GM18951 (cell line): ENCODE measurements at regions not wholly inside any gene's neighbourhood (a gene's known extent, or its start where the extent isn't known, plus 50 kb on each side); places are given as distances from the start of the nearest gene placed in this dataset.

Source experiments
- POLR2A ChIP-seq: IDR thresholded peaks from 4 replicates; pipeline ENCODE4 v1.6.1; 2011; ENCODE audit warnings: mild to moderate bottlenecking; ENCODE audit not compliant: insufficient read length, insufficient read depth; ENCODE audit errors: extremely low read depth
- in situ Hi-C: fragments of 300-500 bp; cut with MboI; formaldehyde crosslinking; loops from one replicate; pipeline ENCODE4 v1.12.0; 2022; ENCODE audit warnings: low sequenced_read_pairs, mixed read lengths, inconsistent platforms; ENCODE audit not compliant: unreplicated experiment

DNA sequence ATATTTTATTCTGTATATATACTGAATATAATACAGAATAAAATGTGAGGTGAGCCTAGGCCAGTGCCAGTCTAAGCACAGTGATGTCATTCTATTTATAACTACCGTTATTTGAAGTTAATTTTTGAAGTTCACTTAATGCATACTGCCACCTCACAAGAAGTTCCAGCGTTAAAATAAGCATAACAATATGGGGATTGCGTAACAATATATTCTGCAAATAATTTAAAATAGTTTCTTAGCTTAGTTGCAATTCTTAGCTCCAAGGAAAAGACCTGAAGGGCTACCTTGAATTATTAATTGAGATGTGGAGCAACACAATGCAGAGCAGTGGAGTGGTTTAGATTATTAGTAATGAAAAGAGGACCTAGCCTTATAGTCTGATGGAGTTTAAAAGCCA is 390.5 kb upstream of the ROBO1 start:
- in situ Hi-C loops, result no loop called here
- no peak for TF ChIP-seq POLR2A

GRCh38 chr3:80157546-80157945 is 389.7 kb upstream of the ROBO1 start:
- in situ Hi-C loops, result no loop called here
- no peak for TF ChIP-seq POLR2A

- TF ChIP-seq POLR2A, result no peak
- in situ Hi-C loops, result no loop called here
Measured at GRCh38 chr3:80152692-80153091, 384.9 kb upstream of the ROBO1 start.

DNA sequence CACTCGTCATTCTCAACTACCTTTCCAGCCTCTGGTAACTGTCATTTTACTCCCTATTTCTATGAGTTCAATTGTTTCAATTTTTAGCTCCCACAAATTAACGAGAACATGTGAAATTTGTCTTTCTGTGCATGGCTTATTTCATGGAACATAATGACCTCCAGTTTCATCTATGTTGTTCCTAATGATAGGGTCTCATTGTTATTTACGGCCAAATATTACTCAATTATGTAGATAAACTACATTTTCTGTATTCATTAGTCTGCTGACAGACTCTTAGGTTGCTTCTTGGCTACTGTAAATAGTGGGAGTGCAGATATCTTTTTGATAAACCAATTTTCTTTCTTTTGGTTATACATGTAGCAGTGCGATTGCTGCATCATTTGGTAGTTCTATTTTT is 374.9 kb upstream of the ROBO1 start:
- no peak for TF ChIP-seq POLR2A
- in situ Hi-C loops, result no loop called here

DNA sequence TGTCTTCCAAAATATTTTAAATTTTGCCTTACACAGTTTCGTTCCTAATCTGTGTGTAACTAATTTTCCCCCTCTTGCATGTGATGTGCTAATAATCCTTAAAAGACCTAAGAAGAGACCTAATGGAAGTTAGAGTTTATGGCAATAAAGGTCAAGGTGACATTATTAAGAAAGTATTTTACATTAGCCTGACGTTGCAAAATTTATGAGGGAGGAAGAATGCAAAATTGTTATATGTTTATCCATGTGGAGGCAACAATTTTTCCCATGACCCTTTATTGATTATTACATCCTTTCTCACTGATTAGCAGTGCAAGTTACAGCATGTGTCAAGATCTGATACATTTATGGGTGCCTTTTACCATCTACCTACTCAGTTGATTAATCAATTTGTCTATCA is 373.8 kb upstream of the ROBO1 start:
- no peak for TF ChIP-seq POLR2A
- in situ Hi-C loops, result no loop called here

- no peak for TF ChIP-seq POLR2A
- in situ Hi-C loops, result no loop called here
Measured at GRCh38 chr3:80116281-80116680, 348.5 kb upstream of the ROBO1 start.

DNA sequence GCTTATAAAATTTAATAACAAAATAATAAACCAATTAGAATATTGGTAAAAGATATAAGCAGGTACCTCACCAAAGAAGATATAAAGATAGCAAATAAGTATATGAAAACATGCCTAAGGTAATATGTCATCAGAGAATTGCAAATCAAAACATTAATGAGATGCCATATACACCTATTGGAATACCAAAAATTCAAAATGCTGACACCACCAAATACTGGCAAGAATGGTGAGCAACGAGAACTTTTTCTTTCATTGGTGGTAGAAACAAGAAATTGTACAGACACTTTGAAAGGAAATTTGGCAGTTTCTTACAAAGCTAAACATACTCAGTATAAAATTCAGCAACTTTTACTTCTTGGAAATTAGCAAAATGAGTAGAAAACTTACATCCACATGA is 346.9 kb upstream of the ROBO1 start:
- in situ Hi-C loops, result no loop called here
- TF ChIP-seq POLR2A, result no peak

DNA sequence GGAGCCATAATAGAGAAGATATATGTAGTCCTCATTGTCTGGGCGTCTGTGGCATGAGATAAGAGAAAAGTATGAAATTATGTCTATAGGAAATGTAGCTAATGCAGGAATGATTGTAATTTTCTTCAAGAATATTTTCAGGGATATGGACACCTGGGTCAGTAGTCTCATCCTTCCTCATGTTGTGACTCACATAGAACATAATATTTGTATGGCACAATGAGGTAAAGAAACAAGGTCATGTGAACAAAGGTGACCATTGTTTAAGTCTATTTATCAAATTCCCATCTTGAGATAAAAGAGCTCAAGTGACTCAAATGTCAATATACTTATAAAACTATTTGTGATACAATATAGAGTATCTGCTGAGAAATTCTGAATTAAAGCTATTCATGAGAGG is 345.5 kb upstream of the ROBO1 start:
- in situ Hi-C loops, result no loop called here
- TF ChIP-seq POLR2A, result no peak

GRCh38 chr3:80099559-80100066 is 331.8 kb upstream of the ROBO1 start:
- no peak for TF ChIP-seq POLR2A
- in situ Hi-C loops, result no loop called here

- in situ Hi-C loops, result no loop called here
- TF ChIP-seq POLR2A, result no peak
Measured at GRCh38 chr3:80097674-80098073, 329.9 kb upstream of the ROBO1 start.

DNA sequence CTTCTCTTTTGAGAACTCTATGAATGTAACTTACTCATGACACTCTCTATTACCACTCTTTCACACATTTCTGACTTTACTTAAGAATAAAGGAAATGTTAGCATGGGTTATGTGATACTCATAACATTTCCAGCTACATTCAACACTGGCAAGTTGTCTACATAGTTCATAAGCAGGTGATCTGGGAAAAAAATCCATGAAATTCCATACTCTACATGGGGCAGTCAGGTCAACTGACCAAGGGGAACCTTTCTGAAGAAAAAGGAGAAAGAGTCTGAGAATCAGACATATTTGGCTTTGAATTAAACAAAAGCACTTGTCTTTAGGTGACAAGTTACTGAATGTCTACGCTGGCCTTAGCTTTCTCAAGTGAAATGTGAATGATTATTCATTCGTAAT is 329.1 kb upstream of the ROBO1 start:
- in situ Hi-C loops, result no loop called here
- no peak for TF ChIP-seq POLR2A

DNA sequence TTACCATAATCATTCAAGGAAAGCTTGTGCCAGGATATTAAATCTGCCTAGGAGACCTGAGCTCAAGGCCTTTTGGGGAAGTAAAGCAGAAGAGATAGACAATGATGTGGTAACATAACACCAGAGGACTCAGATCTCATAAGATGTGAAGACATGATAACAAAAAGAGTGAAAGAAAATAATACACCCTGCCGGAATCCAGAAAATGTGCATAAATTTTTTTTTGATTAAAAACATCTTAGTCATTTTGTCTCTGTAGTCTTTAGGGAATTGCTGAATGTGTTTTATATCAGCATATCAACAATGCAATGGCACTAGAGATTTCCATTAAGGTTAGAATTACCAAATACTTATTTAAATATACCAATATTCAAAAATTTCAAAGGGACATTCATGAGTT is 326.8 kb upstream of the ROBO1 start:
- in situ Hi-C loops, result no loop called here
- TF ChIP-seq POLR2A, result no peak

DNA sequence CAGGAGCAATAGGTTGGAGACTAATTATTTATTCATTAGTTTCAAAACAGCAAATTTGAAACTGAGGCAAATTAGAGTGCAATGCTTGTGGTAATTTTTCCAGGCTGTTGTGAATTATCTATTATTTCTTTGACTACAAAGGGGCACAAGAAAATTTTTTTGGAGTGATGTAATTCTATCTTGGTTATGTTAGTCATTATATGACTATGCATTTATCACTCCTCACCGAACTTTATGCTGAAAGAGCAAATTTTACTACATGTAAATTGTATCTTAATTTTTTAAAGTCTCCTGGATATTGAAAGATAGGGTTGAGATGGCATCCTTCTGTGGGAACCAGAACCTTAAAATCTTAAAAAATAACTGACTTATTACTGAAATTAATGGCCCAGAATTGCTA is 320.0 kb upstream of the ROBO1 start:
- no peak for TF ChIP-seq POLR2A
- in situ Hi-C loops, result no loop called here

GRCh38 chr3:80086426-80086825 is 318.6 kb upstream of the ROBO1 start:
- no peak for TF ChIP-seq POLR2A
- in situ Hi-C loops, result no loop called here

GRCh38 chr3:80079886-80080285 is 312.1 kb upstream of the ROBO1 start:
- TF ChIP-seq POLR2A, result no peak
- in situ Hi-C loops, result no loop called here

- TF ChIP-seq POLR2A, result no peak
- in situ Hi-C loops, result no loop called here
Measured at GRCh38 chr3:80068459-80068858, 300.7 kb upstream of the ROBO1 start.

- in situ Hi-C loops, result no loop called here
- TF ChIP-seq POLR2A, result no peak
Measured at GRCh38 chr3:80063535-80063934, 295.7 kb upstream of the ROBO1 start.
